NAMALWA (cell line): ENCODE measurements at regions not wholly inside any gene's neighbourhood (a gene's known extent, or its start where the extent isn't known, plus 50 kb on each side); places are given as distances from the start of the nearest gene placed in this dataset.
"Not testable (repeated sequence)": the region's sequence is repeated elsewhere in the genome, so short reads cannot be mapped to it uniquely, and the experiment has no call there.

ENCODE experiments used
- DNase-seq: peaks from one replicate; pipeline ENCODE4 v3.0.0-alpha.2; 2015; ENCODE audit warnings: low spot score

GRCh38 chr6:14520029-14520428 lies 402.5 kb downstream of the CD83 start:
- no peak for DNase-seq

- no peak for DNase-seq
Measured at GRCh38 chr6:14520536-14520935, 403.0 kb downstream of the CD83 start.

GRCh38 chr6:14521141-14521540 lies 403.6 kb downstream of the CD83 start:
- no peak for DNase-seq

GRCh38 chr6:14521861-14522260 lies 404.3 kb downstream of the CD83 start:
- DNase-seq: not testable (repeated sequence)

GRCh38 chr6:14524319-14524718 lies 406.7 kb downstream of the CD83 start:
- no peak for DNase-seq

- DNase-seq: no peak
Measured at GRCh38 chr6:14530385-14530784, 412.8 kb downstream of the CD83 start.

- DNase-seq: no peak
Measured at GRCh38 chr6:14533446-14533845, 415.9 kb downstream of the CD83 start.

GRCh38 chr6:14537030-14537429 lies 419.5 kb downstream of the CD83 start:
- no peak for DNase-seq

GRCh38 chr6:14540276-14540675 lies 422.7 kb downstream of the CD83 start:
- DNase-seq: no peak

GRCh38 chr6:14540810-14541540 lies 423.4 kb downstream of the CD83 start:
- DNase-seq: no peak

- peak; percentile 14 for DNase-seq
Measured at GRCh38 chr6:14542670-14543366, 425.2 kb downstream of the CD83 start.

GRCh38 chr6:14543971-14544585 lies 426.5 kb downstream of the CD83 start:
- no peak for DNase-seq

- DNase-seq: no peak
Measured at GRCh38 chr6:14544666-14545065, 427.1 kb downstream of the CD83 start.

GRCh38 chr6:14545496-14545895 lies 427.9 kb downstream of the CD83 start:
- DNase-seq: no peak

GRCh38 chr6:14546036-14546435 lies 428.5 kb downstream of the CD83 start:
- DNase-seq: no peak

GRCh38 chr6:14547284-14547998 lies 429.9 kb downstream of the CD83 start:
- no peak for DNase-seq

GRCh38 chr6:14549304-14549770 lies 431.8 kb downstream of the CD83 start:
- DNase-seq: peak; percentile 44

- peak; percentile 28 for DNase-seq
Measured at GRCh38 chr6:14549871-14550270, 432.3 kb downstream of the CD83 start.

GRCh38 chr6:14550410-14550809 lies 432.8 kb downstream of the CD83 start:
- peak; percentile 7 for DNase-seq

- DNase-seq: peak; percentile 60
Measured at GRCh38 chr6:14550822-14551221, 433.2 kb downstream of the CD83 start.

GRCh38 chr6:14551601-14552000 lies 434.0 kb downstream of the CD83 start:
- not testable (repeated sequence) for DNase-seq

- no peak for DNase-seq
Measured at GRCh38 chr6:14552891-14553290, 435.3 kb downstream of the CD83 start.
